ENCODE measurements at regions not wholly inside any gene's neighbourhood (a gene's known extent, or its start where the extent isn't known, plus 50 kb on each side); places are given as distances from the start of the nearest gene placed in this dataset.

DNA sequence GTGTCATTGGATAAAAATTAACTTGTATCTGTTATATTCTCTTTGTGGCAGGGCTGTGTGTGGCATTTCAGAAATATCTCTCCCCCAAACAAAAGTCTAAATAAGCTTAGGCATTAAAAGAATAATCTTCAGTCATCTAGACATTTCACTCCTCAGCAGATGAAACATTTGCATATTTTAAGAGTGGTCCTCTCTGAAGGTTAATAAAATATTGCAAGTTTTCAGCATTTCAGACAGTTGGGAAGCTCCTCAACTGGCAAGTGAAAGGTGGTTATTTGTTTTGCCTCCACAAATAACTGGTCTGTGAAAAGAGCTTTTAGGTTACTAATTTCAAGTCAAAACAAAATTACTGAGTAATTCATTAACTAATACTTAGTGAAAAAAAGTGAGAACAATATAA lies 462.6 kb downstream of the EPHA4 start:
- no peak overlapping the region for H3K9ac ChIP-seq (ENCODE audit: low read depth, low read length)
- H3K27ac ChIP-seq (ENCODE audit: low read depth, low read length): no peak overlapping the region
- H3K4me1 ChIP-seq (ENCODE audit: control insufficient read depth, insufficient read depth, low read length): no peaks in the 10 kb centered on the region; the same call in 1 of the 2 replicates
- no peak overlapping the region for H3K4me3 ChIP-seq (ENCODE audit: low read depth, low read length)
- H3K36me3 ChIP-seq (ENCODE audit: control insufficient read depth, insufficient read depth, low read length): no peaks in the 10 kb centered on the region
- H3K27me3 ChIP-seq (ENCODE audit: control insufficient read depth, insufficient read depth, low read length): no peaks in the 10 kb centered on the region
- H3K9me3 ChIP-seq (ENCODE audit: control insufficient read depth, insufficient read depth, low read length): no peaks in the 10 kb centered on the region

DNA sequence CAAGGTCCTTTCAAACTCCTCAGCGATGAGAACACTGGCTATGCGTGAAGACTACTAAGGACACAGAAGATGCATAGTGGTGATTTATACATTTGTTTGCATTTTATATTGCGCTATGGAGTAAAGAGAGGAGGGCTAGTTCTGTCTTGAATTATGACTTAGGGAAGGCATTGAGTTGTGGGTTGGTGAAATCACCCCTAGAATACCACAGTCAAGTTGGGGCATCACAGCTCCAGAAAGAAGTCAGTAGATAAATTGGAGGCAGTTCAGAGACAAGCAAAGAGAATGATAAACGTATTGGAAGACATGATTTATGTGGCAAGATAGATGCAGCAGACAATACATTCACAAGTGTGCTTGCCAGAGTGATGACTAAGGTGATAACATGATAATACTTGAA lies 460.4 kb downstream of the EPHA4 start:
- Histone ChIP-seq H3K9me3 (ENCODE audit: control insufficient read depth, insufficient read depth, low read length) (no peaks in the 10 kb centered on the region), H3K27me3 (ENCODE audit: control insufficient read depth, insufficient read depth, low read length) (no peaks in the 10 kb centered on the region), H3K36me3 (ENCODE audit: control insufficient read depth, insufficient read depth, low read length) (no peaks in the 10 kb centered on the region), H3K9ac (ENCODE audit: low read depth, low read length) (no peak overlapping the region), H3K4me1 (ENCODE audit: control insufficient read depth, insufficient read depth, low read length) (no peaks in the 10 kb centered on the region; the same call in 1 of the 2 replicates), H3K4me3 (ENCODE audit: low read depth, low read length) (no peak overlapping the region), H3K27ac (ENCODE audit: low read depth, low read length) (no peak overlapping the region)

DNA sequence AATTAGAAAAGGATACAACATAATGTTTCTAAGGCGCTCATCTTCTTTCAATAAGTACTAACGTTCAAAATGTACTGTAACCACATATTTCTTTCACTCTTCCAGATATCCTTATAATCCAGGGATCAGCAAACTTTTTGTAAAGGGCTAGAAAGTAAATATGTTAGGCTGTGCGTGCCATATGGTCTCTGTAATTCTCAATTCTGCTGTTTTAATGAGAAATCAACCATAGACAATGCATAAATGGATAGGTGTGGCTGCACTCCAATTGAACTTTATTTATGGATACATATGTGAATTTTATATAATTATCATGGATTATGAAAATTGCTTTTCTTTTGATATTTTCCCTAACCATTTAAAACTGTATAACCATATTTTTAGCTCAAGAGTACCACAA lies 459.4 kb downstream of the EPHA4 start:
- H3K9me3 ChIP-seq (ENCODE audit: control insufficient read depth, insufficient read depth, low read length): no peaks in the 10 kb centered on the region
- H3K9ac ChIP-seq (ENCODE audit: low read depth, low read length): no peak overlapping the region
- H3K27me3 ChIP-seq (ENCODE audit: control insufficient read depth, insufficient read depth, low read length): no peaks in the 10 kb centered on the region
- no peaks in the 10 kb centered on the region for H3K4me1 ChIP-seq (ENCODE audit: control insufficient read depth, insufficient read depth, low read length)
- H3K27ac ChIP-seq (ENCODE audit: low read depth, low read length): no peak overlapping the region
- H3K36me3 ChIP-seq (ENCODE audit: control insufficient read depth, insufficient read depth, low read length): no peaks in the 10 kb centered on the region
- H3K4me3 ChIP-seq (ENCODE audit: low read depth, low read length): no peak overlapping the region

DNA sequence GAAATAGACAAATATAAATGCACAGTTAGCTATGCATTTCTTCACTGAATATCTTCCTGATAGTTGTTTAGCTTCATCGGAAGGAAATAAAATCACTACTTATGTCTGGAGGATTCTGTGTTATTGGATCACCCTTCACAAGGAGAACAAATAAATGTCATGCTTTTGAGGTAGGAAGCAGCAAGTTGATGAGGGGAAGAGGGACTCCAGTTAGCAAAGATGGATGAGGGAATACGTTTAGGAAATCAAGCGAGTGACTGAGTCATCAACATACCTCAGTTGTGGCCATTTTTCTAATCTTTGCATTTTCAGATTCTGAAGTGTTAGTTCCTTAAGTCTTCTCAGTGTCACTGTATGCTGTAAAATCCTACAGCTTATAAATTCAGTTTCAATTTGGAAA lies 456.2 kb downstream of the EPHA4 start:
- no peaks in the 10 kb centered on the region for H3K36me3 ChIP-seq (ENCODE audit: control insufficient read depth, insufficient read depth, low read length)
- H3K4me3 ChIP-seq (ENCODE audit: low read depth, low read length): no peak overlapping the region

DNA sequence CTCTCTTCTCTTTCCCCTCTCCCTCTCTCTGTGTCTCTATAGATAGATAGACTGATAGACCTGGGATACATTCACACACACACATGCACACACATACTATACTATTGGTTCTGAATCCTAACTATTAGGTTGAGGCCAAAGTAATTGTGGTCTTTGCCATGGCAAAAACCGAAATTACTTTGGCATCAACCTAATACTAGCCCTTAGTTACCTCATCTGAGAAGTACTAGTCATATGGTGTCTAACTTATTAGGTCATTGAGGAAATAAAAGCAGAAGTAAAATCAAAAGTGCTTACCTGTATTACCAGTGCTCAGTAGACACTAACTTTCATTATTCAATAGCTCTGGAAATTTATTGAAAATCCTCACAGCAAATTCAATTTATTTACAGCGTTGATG lies 451.5 kb downstream of the EPHA4 start:
- Histone ChIP-seq H3K9me3 (ENCODE audit: control insufficient read depth, insufficient read depth, low read length) (no peaks in the 10 kb centered on the region), H3K4me1 (ENCODE audit: control insufficient read depth, insufficient read depth, low read length) (peaks cover 6% of the 10 kb centered on the region; the same call in 1 of the 2 replicates), H3K4me3 (ENCODE audit: low read depth, low read length) (no peak overlapping the region), H3K27ac (ENCODE audit: low read depth, low read length) (no peak overlapping the region), H3K9ac (ENCODE audit: low read depth, low read length) (no peak overlapping the region), H3K36me3 (ENCODE audit: control insufficient read depth, insufficient read depth, low read length) (no peaks in the 10 kb centered on the region), H3K27me3 (ENCODE audit: control insufficient read depth, insufficient read depth, low read length) (no peaks in the 10 kb centered on the region)

More for the DNA sequence above, 456.2 kb downstream of the EPHA4 start:
- Histone ChIP-seq H3K27me3 (ENCODE audit: control insufficient read depth, insufficient read depth, low read length) (no peaks in the 10 kb centered on the region), H3K9ac (ENCODE audit: low read depth, low read length) (no peak overlapping the region), H3K4me1 (ENCODE audit: control insufficient read depth, insufficient read depth, low read length) (no peaks in the 10 kb centered on the region), H3K9me3 (ENCODE audit: control insufficient read depth, insufficient read depth, low read length) (no peaks in the 10 kb centered on the region), H3K27ac (ENCODE audit: low read depth, low read length) (no peak overlapping the region)

DNA sequence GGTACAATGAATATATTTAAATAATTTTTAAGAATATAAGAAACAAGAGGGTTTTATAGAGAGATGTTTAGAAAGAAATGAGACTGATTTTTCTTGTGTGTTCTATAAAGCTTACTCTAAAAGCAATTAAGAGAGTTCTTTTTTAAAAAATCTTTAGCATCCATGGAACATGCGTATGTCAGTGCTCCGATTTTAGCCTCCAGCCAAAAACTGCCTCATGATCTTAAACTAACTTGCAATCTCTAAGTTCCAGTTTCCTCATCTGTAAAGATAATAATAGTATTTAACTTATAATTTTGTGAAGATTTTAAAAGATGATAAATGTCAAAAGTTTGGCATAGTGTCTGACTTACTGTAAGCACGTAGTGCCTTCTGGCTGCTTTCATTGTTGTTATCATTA lies 448.7 kb downstream of the EPHA4 start:
- H3K9ac ChIP-seq (ENCODE audit: low read depth, low read length): no peak overlapping the region
- H3K27ac ChIP-seq (ENCODE audit: low read depth, low read length): no peak overlapping the region
- H3K4me3 ChIP-seq (ENCODE audit: low read depth, low read length): no peak overlapping the region
- no peaks in the 10 kb centered on the region for H3K27me3 ChIP-seq (ENCODE audit: control insufficient read depth, insufficient read depth, low read length)
- H3K9me3 ChIP-seq (ENCODE audit: control insufficient read depth, insufficient read depth, low read length): peaks cover 8% of the 10 kb centered on the region; the same call in 1 of the 2 replicates
- H3K4me1 ChIP-seq (ENCODE audit: control insufficient read depth, insufficient read depth, low read length): peaks cover 6% of the 10 kb centered on the region; the same call in 1 of the 2 replicates
- H3K36me3 ChIP-seq (ENCODE audit: control insufficient read depth, insufficient read depth, low read length): no peaks in the 10 kb centered on the region

DNA sequence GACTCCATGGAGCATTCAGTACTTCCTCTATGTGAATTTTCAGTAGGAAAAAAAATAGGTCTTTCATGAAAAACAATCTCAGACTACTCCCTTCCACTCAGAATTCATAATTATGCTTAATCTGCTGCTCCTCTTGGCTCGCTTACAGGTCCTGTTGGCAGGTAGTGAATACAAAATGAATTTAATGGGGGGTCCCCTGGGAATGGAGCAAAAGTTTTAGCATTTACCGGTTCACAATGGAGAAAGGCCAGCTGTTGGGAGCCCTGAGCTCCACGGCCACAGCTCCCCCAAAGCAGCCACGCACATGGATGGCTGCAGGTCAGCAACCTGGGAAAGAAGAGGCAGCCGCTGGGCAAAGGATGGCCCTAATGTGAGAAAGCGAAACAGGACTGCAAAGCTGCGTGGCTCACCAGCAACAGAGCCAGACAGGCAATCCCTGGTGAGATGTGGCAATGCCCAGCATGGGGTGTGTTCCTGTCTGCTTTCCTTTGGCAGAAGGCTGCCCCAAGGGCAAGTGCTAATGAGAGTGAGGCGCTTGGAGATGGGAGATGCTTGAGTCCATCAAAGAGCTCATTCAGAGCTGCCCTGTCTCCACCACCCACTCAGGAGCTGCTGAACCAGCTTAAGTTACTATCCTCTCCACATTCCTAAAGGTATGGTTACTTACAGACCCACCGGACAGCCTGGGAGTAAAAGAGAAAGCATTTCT lies 447.4 kb downstream of the EPHA4 start:
- no peaks in the 10 kb centered on the region for H3K27me3 ChIP-seq (ENCODE audit: control insufficient read depth, insufficient read depth, low read length)
- H3K9ac ChIP-seq (ENCODE audit: low read depth, low read length): no peak overlapping the region
- H3K9me3 ChIP-seq (ENCODE audit: control insufficient read depth, insufficient read depth, low read length): peaks cover 8% of the 10 kb centered on the region; the same call in 1 of the 2 replicates

DNA sequence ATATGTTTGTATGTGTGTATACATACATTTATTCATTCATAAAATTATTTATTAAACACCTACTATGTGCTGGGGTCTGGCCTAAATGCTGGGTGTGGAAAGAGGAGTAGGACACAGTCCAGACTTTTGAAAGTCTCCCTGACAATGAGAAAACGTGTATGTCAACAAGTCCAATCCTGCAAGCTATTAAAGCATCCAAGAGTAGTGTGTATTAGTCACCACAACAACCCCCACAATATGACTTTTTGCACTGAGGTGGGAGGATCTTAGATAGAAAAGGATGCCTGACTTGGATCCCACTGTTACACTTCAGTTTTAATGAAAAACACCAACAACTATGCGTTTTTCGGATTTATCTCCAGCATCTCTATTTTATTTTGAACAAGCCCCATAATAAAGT lies 446.4 kb downstream of the EPHA4 start:
- H3K4me1 ChIP-seq (ENCODE audit: control insufficient read depth, insufficient read depth, low read length): peaks cover 6% of the 10 kb centered on the region; the same call in 1 of the 2 replicates
- no peaks in the 10 kb centered on the region for H3K36me3 ChIP-seq (ENCODE audit: control insufficient read depth, insufficient read depth, low read length)
- no peak overlapping the region for H3K4me3 ChIP-seq (ENCODE audit: low read depth, low read length)
- no peak overlapping the region for H3K9ac ChIP-seq (ENCODE audit: low read depth, low read length)
- no peak overlapping the region for H3K27ac ChIP-seq (ENCODE audit: low read depth, low read length)
- no peaks in the 10 kb centered on the region for H3K27me3 ChIP-seq (ENCODE audit: control insufficient read depth, insufficient read depth, low read length)
- peaks cover 8% of the 10 kb centered on the region; the same call in 1 of the 2 replicates for H3K9me3 ChIP-seq (ENCODE audit: control insufficient read depth, insufficient read depth, low read length)

More for the DNA sequence above, 447.4 kb downstream of the EPHA4 start:
- no peak overlapping the region for H3K4me3 ChIP-seq (ENCODE audit: low read depth, low read length)
- H3K27ac ChIP-seq (ENCODE audit: low read depth, low read length): no peak overlapping the region
- H3K36me3 ChIP-seq (ENCODE audit: control insufficient read depth, insufficient read depth, low read length): no peaks in the 10 kb centered on the region
- H3K4me1 ChIP-seq (ENCODE audit: control insufficient read depth, insufficient read depth, low read length): peaks cover 6% of the 10 kb centered on the region; the same call in 1 of the 2 replicates

DNA sequence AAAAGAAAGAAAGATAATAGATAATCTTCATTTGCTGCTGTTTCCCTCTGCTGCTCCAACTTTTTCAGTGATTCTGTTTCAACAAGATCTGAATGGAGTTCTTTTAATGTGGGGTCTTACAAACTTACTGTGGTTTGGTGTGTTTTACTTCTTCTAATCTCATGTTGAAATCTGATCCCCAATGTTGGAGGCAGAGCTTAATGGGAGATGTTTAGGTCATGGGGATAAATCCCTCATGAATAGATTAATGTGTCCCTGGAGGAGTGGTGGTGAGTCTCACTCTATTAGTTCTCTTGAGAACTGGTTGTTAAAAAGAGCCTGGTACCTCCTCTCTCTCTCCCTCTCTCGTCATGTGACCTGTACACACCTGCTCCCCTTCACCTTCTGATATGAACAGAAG lies 442.4 kb downstream of the EPHA4 start:
- no peak overlapping the region for H3K4me3 ChIP-seq (ENCODE audit: low read depth, low read length)
- H3K36me3 ChIP-seq (ENCODE audit: control insufficient read depth, insufficient read depth, low read length): no peaks in the 10 kb centered on the region
- H3K9ac ChIP-seq (ENCODE audit: low read depth, low read length): no peak overlapping the region
- peaks cover 8% of the 10 kb centered on the region; the same call in 1 of the 2 replicates for H3K9me3 ChIP-seq (ENCODE audit: control insufficient read depth, insufficient read depth, low read length)
- peaks cover 3% of the 10 kb centered on the region; the same call in 1 of the 2 replicates for H3K4me1 ChIP-seq (ENCODE audit: control insufficient read depth, insufficient read depth, low read length)
- no peaks in the 10 kb centered on the region for H3K27me3 ChIP-seq (ENCODE audit: control insufficient read depth, insufficient read depth, low read length)
- no peak overlapping the region for H3K27ac ChIP-seq (ENCODE audit: low read depth, low read length)

DNA sequence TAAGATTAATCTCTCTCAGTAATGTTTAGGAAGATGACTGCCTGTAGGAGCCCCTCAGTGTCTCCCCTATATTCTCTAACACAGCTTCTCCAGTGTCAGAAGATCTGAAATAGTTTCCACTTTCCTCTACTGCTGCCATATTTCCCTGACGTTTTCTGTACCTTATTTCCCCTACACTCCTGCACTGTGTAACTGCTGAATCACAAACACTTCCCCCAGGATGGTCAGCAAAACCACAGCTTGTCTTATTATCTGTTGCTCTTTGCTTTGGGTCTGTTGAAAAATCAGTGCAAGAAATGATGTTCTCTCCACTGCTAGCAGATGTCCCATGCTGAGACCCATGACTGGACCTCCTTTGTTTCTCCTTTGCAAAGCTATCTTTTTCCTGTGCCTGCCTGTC lies 441.7 kb downstream of the EPHA4 start:
- peaks cover 8% of the 10 kb centered on the region; the same call in 1 of the 2 replicates for H3K9me3 ChIP-seq (ENCODE audit: control insufficient read depth, insufficient read depth, low read length)
- no peak overlapping the region for H3K9ac ChIP-seq (ENCODE audit: low read depth, low read length)
- no peaks in the 10 kb centered on the region for H3K4me1 ChIP-seq (ENCODE audit: control insufficient read depth, insufficient read depth, low read length)
- no peaks in the 10 kb centered on the region for H3K36me3 ChIP-seq (ENCODE audit: control insufficient read depth, insufficient read depth, low read length)
- H3K27ac ChIP-seq (ENCODE audit: low read depth, low read length): no peak overlapping the region
- no peaks in the 10 kb centered on the region for H3K27me3 ChIP-seq (ENCODE audit: control insufficient read depth, insufficient read depth, low read length)
- no peak overlapping the region for H3K4me3 ChIP-seq (ENCODE audit: low read depth, low read length)

DNA sequence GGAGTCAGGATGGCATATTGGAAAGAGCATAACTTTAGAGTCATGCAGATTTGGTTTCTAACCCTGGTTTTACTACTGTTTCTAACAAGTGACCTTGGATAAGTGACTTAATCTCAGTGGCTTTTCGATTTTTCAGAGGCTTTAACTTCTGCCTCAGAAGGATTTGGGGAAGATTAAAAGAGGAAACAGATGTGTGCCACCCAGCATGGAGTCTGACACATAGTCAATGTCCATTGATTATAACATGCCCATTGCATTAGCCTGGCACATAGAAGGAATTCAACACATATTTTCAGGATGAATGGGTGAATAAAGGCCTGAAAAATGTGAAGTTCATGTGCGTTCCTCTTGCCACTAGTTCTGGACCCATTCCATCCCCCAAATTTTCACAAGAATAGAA lies 438.2 kb downstream of the EPHA4 start:
- Histone ChIP-seq H3K9me3 (ENCODE audit: control insufficient read depth, insufficient read depth, low read length) (no peaks in the 10 kb centered on the region; the same call in 1 of the 2 replicates), H3K27ac (ENCODE audit: low read depth, low read length) (no peak overlapping the region), H3K36me3 (ENCODE audit: control insufficient read depth, insufficient read depth, low read length) (no peaks in the 10 kb centered on the region), H3K4me1 (ENCODE audit: control insufficient read depth, insufficient read depth, low read length) (no peaks in the 10 kb centered on the region), H3K9ac (ENCODE audit: low read depth, low read length) (no peak overlapping the region), H3K4me3 (ENCODE audit: low read depth, low read length) (no peak overlapping the region), H3K27me3 (ENCODE audit: control insufficient read depth, insufficient read depth, low read length) (no peaks in the 10 kb centered on the region)

Measured in HUES48 (cell line).